ENCODE measurements at regions not wholly inside any gene's neighbourhood (a gene's known extent, or its start where the extent isn't known, plus 50 kb on each side); places are given as distances from the start of the nearest gene placed in this dataset.
"Not testable (repeated sequence)": the region's sequence is repeated elsewhere in the genome, so short reads cannot be mapped to it uniquely, and the experiment has no call there.

GRCh38 chrX:142363501-142363900 lies 158.4 kb upstream of the MAGEC2 start:
- CTCF ChIA-PET, result no interaction called here
- Mint-ChIP-seq H3K36me3 (ENCODE audit: low read depth) (no peaks in the 10 kb centered on the region), H3K27me3 (no peaks in the 10 kb centered on the region), H3K9me3 (no peaks in the 10 kb centered on the region), H3K27ac (no peak overlapping the region), H3K4me1 (no peaks in the 10 kb centered on the region), H3K4me3 (no peak overlapping the region)
- no peak for DNase-seq
- POLR2A ChIA-PET, result no interaction called here

- no peak overlapping the region for H3K4me3 Mint-ChIP-seq
- no peaks in the 10 kb centered on the region for H3K4me1 Mint-ChIP-seq
- no peak for DNase-seq
- no peaks in the 10 kb centered on the region for H3K9me3 Mint-ChIP-seq
- H3K27ac Mint-ChIP-seq, result no peak overlapping the region
- no peaks in the 10 kb centered on the region for H3K27me3 Mint-ChIP-seq
- CTCF ChIA-PET, result no interaction called here
- POLR2A ChIA-PET, result no interaction called here
- H3K36me3 Mint-ChIP-seq (ENCODE audit: low read depth), result no peaks in the 10 kb centered on the region
Measured at GRCh38 chrX:142359331-142359730, 154.2 kb upstream of the MAGEC2 start.

- POLR2A ChIA-PET, result no interaction called here
Measured at GRCh38 chrX:142327182-142327581, 122.1 kb upstream of the MAGEC2 start.

GRCh38 chrX:142312591-142312990 lies 107.5 kb upstream of the MAGEC2 start:
- H3K27me3 Mint-ChIP-seq, result no peaks in the 10 kb centered on the region
- no peaks in the 10 kb centered on the region for H3K4me1 Mint-ChIP-seq
- H3K4me3 Mint-ChIP-seq, result no peak overlapping the region
- no peak for DNase-seq
- H3K36me3 Mint-ChIP-seq (ENCODE audit: low read depth), result no peaks in the 10 kb centered on the region
- ChIA-PET CTCF (no interaction called here), POLR2A (no interaction called here)
- H3K27ac Mint-ChIP-seq, result no peak overlapping the region
- no peaks in the 10 kb centered on the region for H3K9me3 Mint-ChIP-seq

More at GRCh38 chrX:142327182-142327581, 122.1 kb upstream of the MAGEC2 start:
- CTCF ChIA-PET, result no interaction called here
- H3K4me3 Mint-ChIP-seq, result no peak overlapping the region
- no peaks in the 10 kb centered on the region for H3K4me1 Mint-ChIP-seq
- H3K9me3 Mint-ChIP-seq, result no peaks in the 10 kb centered on the region
- H3K36me3 Mint-ChIP-seq (ENCODE audit: low read depth), result no peaks in the 10 kb centered on the region
- no peak overlapping the region for H3K27ac Mint-ChIP-seq
- H3K27me3 Mint-ChIP-seq, result no peaks in the 10 kb centered on the region
- no peak for DNase-seq

- Mint-ChIP-seq H3K27ac (no peak overlapping the region), H3K36me3 (ENCODE audit: low read depth) (no peaks in the 10 kb centered on the region), H3K4me1 (no peaks in the 10 kb centered on the region), H3K4me3 (no peak overlapping the region), H3K27me3 (no peaks in the 10 kb centered on the region), H3K9me3 (peaks cover 6% of the 10 kb centered on the region)
- ChIA-PET CTCF (no interaction called here), POLR2A (no interaction called here)
- DNase-seq, result no peak
Measured at GRCh38 chrX:142299406-142299805, 94.3 kb upstream of the MAGEC2 start.

- Mint-ChIP-seq H3K27me3 (no peaks in the 10 kb centered on the region), H3K36me3 (ENCODE audit: low read depth) (no peaks in the 10 kb centered on the region), H3K9me3 (peaks cover 6% of the 10 kb centered on the region), H3K27ac (no peak overlapping the region), H3K4me1 (no peaks in the 10 kb centered on the region), H3K4me3 (no peak overlapping the region)
- POLR2A ChIA-PET, result no interaction called here
- CTCF ChIA-PET, result interaction anchor here (0.6 kb wide), 1 partner anchor 1050 kb away, joined by 3 read pairs; no protein-coding TSS in a partner anchor
- no peak for DNase-seq
Measured at GRCh38 chrX:142296421-142296820, 91.3 kb upstream of the MAGEC2 start.

GRCh38 chrX:142295190-142295589 lies 90.1 kb upstream of the MAGEC2 start:
- DNase-seq, result no peak
- ChIA-PET POLR2A (no interaction called here), CTCF (no interaction called here)
- Mint-ChIP-seq H3K27me3 (no peaks in the 10 kb centered on the region), H3K27ac (no peak overlapping the region), H3K9me3 (peaks cover 6% of the 10 kb centered on the region), H3K4me1 (no peaks in the 10 kb centered on the region), H3K36me3 (ENCODE audit: low read depth) (no peaks in the 10 kb centered on the region), H3K4me3 (no peak overlapping the region)

- H3K4me3 Mint-ChIP-seq; H3K27ac Mint-ChIP-seq; POLR2A ChIA-PET; H3K27me3 Mint-ChIP-seq; H3K36me3 Mint-ChIP-seq (ENCODE audit: low read depth); H3K4me1 Mint-ChIP-seq; CTCF ChIA-PET; DNase-seq; H3K9me3 Mint-ChIP-seq: not testable (repeated sequence)
Measured at GRCh38 chrX:142270166-142270565, 65.1 kb upstream of the MAGEC2 start.

- no peaks in the 10 kb centered on the region for H3K4me1 Mint-ChIP-seq
- DNase-seq, result no peak
- no peaks in the 10 kb centered on the region for H3K9me3 Mint-ChIP-seq
- no peaks in the 10 kb centered on the region for H3K36me3 Mint-ChIP-seq (ENCODE audit: low read depth)
- CTCF ChIA-PET, result interaction anchor here (0.7 kb wide), 1 partner anchor 813 kb away, joined by 3 read pairs; no protein-coding TSS in a partner anchor
- no peak overlapping the region for H3K4me3 Mint-ChIP-seq
- POLR2A ChIA-PET, result no interaction called here
- H3K27me3 Mint-ChIP-seq, result no peaks in the 10 kb centered on the region
- H3K27ac Mint-ChIP-seq, result no peak overlapping the region
Measured at GRCh38 chrX:142266417-142266816, 61.3 kb upstream of the MAGEC2 start.

- H3K36me3 Mint-ChIP-seq (ENCODE audit: low read depth); H3K4me3 Mint-ChIP-seq; POLR2A ChIA-PET; H3K27me3 Mint-ChIP-seq; CTCF ChIA-PET; H3K9me3 Mint-ChIP-seq; H3K4me1 Mint-ChIP-seq; DNase-seq; H3K27ac Mint-ChIP-seq: not testable (repeated sequence)
Measured at GRCh38 chrX:142265549-142265948, 60.5 kb upstream of the MAGEC2 start.

- Mint-ChIP-seq H3K9me3 (no peaks in the 10 kb centered on the region), H3K27ac (no peak overlapping the region), H3K4me1 (no peaks in the 10 kb centered on the region), H3K4me3 (no peak overlapping the region), H3K36me3 (ENCODE audit: low read depth) (no peaks in the 10 kb centered on the region), H3K27me3 (no peaks in the 10 kb centered on the region)
- no peak for DNase-seq
- POLR2A ChIA-PET, result no interaction called here
- CTCF ChIA-PET, result interaction anchor here (0.7 kb wide), 1 partner anchor 136 kb away, joined by 3 read pairs; no protein-coding TSS in a partner anchor
Measured at GRCh38 chrX:142256935-142257334, 51.8 kb upstream of the MAGEC2 start.

Data from activated CD4-positive, alpha-beta T cell treated with anti-CD3 and anti-CD28 coated beads, Interleukin-2, amount 10 ng/mL, durations not matched to agents 7 days and 5 days (primary cell).